ENCODE measurements at regions not wholly inside any gene's neighbourhood (a gene's known extent, or its start where the extent isn't known, plus 50 kb on each side); places are given as distances from the start of the nearest gene placed in this dataset.

DNA sequence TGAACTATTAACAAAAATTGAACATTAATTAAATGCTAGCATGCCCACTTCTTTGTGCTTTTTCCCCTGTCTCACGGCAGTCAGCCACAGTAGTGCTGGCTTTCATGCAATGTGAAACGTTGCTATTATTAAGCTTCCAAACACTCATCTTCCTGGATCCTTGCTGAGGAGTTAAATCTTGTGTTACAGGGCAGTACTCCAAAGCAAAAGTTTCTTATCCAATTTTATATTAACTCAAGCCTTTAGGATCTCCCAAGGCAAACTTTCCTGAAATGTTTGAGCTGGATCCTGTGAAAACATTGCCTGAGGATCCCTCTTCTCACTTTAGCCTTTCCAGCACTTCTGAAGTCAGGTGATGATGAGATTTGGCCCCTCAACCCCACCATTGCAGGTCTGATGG is 1454.8 kb downstream of the FSTL5 start:
- TF ChIP-seq, protein P1, sequence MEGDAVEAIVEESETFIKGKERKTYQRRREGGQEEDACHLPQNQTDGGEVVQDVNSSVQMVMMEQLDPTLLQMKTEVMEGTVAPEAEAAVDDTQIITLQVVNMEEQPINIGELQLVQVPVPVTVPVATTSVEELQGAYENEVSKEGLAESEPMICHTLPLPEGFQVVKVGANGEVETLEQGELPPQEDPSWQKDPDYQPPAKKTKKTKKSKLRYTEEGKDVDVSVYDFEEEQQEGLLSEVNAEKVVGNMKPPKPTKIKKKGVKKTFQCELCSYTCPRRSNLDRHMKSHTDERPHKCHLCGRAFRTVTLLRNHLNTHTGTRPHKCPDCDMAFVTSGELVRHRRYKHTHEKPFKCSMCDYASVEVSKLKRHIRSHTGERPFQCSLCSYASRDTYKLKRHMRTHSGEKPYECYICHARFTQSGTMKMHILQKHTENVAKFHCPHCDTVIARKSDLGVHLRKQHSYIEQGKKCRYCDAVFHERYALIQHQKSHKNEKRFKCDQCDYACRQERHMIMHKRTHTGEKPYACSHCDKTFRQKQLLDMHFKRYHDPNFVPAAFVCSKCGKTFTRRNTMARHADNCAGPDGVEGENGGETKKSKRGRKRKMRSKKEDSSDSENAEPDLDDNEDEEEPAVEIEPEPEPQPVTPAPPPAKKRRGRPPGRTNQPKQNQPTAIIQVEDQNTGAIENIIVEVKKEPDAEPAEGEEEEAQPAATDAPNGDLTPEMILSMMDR (IDR thresholded peaks at IDR 0.05): no peak
- TF ChIP-seq POLR2A (IDR thresholded peaks at IDR 0.05): no peak
